PC-9 (cell line): ENCODE measurements at regions not wholly inside any gene's neighbourhood (a gene's known extent, or its start where the extent isn't known, plus 50 kb on each side); places are given as distances from the start of the nearest gene placed in this dataset.

ENCODE experiments used
- BruUV-seq: library from RNA; stranded (reverse); fragments of 400-500 nt; replicated peaks from 2 replicates; lab custom pipeline; 2021; lab: Mats Ljungman, UMichigan
- CTCF ChIA-PET: fragments of 300-600 bp; sonication (Branson Sonifier 250); formaldehyde crosslinking; loops from one replicate; lab custom pipeline; 2022; ENCODE audit warnings: antibody characterized with exemption; lab: Charles Lee
- POLR2A ChIA-PET: fragments of 300-600 bp; sonication (Branson Sonifier 250); formaldehyde crosslinking; loops from one replicate; lab custom pipeline; 2022; ENCODE audit warnings: antibody characterized with exemption; ENCODE audit not compliant: unreplicated experiment; lab: Charles Lee
- DNase-seq, 2 experiments: peaks; one replicate each; pipeline versions ENCODE4 v3.0.0 to v3.0.0-alpha.2; 2015 to 2022; ENCODE audit warnings: mixed read lengths in 1 of 2
- H2AFZ ChIP-seq: fragments of 200-600 bp; sonication (generic); 2 replicates; pipeline ENCODE4 v1.8.1; 2017; ENCODE audit warnings: antibody characterized with exemption
- H3F3A ChIP-seq: fragments of 200-600 bp; sonication (generic); 2 replicates; pipeline ENCODE4 v1.8.1; 2017; ENCODE audit warnings: antibody characterized with exemption, mild to moderate bottlenecking, low read depth; ENCODE audit not compliant: insufficient read depth
- H3K27ac ChIP-seq: fragments of 200-600 bp; sonication (generic); 2 replicates; pipeline ENCODE4 v1.6.1; 2016; ENCODE audit warnings: mixed run types
- H3K27me3 ChIP-seq: fragments of 200-600 bp; sonication (generic); 2 replicates; pipeline ENCODE4 v1.6.1; 2016; ENCODE audit warnings: low read depth, mixed run types; ENCODE audit not compliant: insufficient read depth
- H3K36me3 ChIP-seq: fragments of 200-600 bp; sonication (generic); 2 replicates; pipeline ENCODE4 v1.6.1; 2016; ENCODE audit warnings: low read depth, mixed run types
- H3K4me1 ChIP-seq: fragments of 200-600 bp; sonication (generic); replicated peaks from 2 replicates; pipeline ENCODE4 v1.6.1; 2016; ENCODE audit warnings: mixed run types; ENCODE audit not compliant: insufficient read depth
- H3K4me2 ChIP-seq: fragments of 200-600 bp; sonication (generic); 2 replicates; pipeline ENCODE4 v1.6.1; 2017; ENCODE audit warnings: mixed run types
- H3K4me3 ChIP-seq: fragments of 200-600 bp; sonication (generic); 2 replicates; pipeline ENCODE4 v1.6.1; 2016; ENCODE audit warnings: mixed run types
- H3K79me2 ChIP-seq: fragments of 200-600 bp; sonication (generic); 2 replicates; pipeline ENCODE4 v1.6.1; 2017; ENCODE audit warnings: low read depth, mixed run types
- H3K9me2 ChIP-seq: fragments of 200-600 bp; sonication (generic); 2 replicates; pipeline ENCODE4 v1.8.1; 2017; ENCODE audit warnings: mild to moderate bottlenecking; ENCODE audit not compliant: insufficient read depth
- H3K9me3 ChIP-seq: fragments of 200-600 bp; sonication (generic); 2 replicates; pipeline ENCODE4 v1.8.1; 2016; ENCODE audit warnings: low read depth; ENCODE audit not compliant: insufficient read depth
- H4K20me1 ChIP-seq: fragments of 200-600 bp; sonication (generic); 2 replicates; pipeline ENCODE4 v1.8.1; 2017; ENCODE audit not compliant: insufficient read depth
- EZH2 ChIP-seq: fragments of 200-600 bp; sonication (generic); IDR thresholded peaks from 2 replicates; pipeline ENCODE4 v1.8.0; 2017; ENCODE audit warnings: antibody characterized with exemption, low read depth
- intact Hi-C: fragments of 100-400 bp; cut with micrococcal nuclease; formaldehyde crosslinking; loops from one replicate; pipeline ENCODE4 v1.10.0; 2022; ENCODE audit not compliant: unreplicated experiment
- TF ChIP-seq, protein P1 (sequence below): fragments of 200-600 bp; sonication (generic); conservative IDR thresholded peaks from 2 replicates; pipeline ENCODE4 v1.6.1; 2017; ENCODE audit warnings: mixed run types, antibody characterized with exemption, mild to moderate bottlenecking, moderate library complexity

GRCh38 chr22:49643998-49644397, 183.7 kb downstream of the BRD1 start:
- no peak for DNase-seq
- Histone ChIP-seq H3K9me3 (no peaks in the 10 kb centered on the region), H3F3A (no peaks in the 10 kb centered on the region), H2AFZ (no peak overlapping the region), H3K79me2 (no peaks in the 10 kb centered on the region), H3K27me3 (peaks cover 47% of the 10 kb centered on the region), H3K27ac (no peak overlapping the region), H4K20me1 (peaks cover 45% of the 10 kb centered on the region), H3K4me2 (no peak overlapping the region), H3K9me2 (no peaks in the 10 kb centered on the region), H3K36me3 (no peaks in the 10 kb centered on the region), H3K4me1 (no peaks in the 10 kb centered on the region), H3K4me3 (no peak overlapping the region)
- BruUV-seq, result no TSS peak
- ChIA-PET POLR2A (no interaction called here), CTCF (no interaction called here)
- TF ChIP-seq, protein P1, sequence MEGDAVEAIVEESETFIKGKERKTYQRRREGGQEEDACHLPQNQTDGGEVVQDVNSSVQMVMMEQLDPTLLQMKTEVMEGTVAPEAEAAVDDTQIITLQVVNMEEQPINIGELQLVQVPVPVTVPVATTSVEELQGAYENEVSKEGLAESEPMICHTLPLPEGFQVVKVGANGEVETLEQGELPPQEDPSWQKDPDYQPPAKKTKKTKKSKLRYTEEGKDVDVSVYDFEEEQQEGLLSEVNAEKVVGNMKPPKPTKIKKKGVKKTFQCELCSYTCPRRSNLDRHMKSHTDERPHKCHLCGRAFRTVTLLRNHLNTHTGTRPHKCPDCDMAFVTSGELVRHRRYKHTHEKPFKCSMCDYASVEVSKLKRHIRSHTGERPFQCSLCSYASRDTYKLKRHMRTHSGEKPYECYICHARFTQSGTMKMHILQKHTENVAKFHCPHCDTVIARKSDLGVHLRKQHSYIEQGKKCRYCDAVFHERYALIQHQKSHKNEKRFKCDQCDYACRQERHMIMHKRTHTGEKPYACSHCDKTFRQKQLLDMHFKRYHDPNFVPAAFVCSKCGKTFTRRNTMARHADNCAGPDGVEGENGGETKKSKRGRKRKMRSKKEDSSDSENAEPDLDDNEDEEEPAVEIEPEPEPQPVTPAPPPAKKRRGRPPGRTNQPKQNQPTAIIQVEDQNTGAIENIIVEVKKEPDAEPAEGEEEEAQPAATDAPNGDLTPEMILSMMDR, result no peak
- no peak for TF ChIP-seq EZH2
- intact Hi-C loops, result no loop called here

- ChIA-PET CTCF (no interaction called here), POLR2A (no interaction called here)
- Histone ChIP-seq H3K9me3 (no peaks in the 10 kb centered on the region), H3K36me3 (no peaks in the 10 kb centered on the region), H4K20me1 (peaks cover 47% of the 10 kb centered on the region), H3K27ac (no peak overlapping the region), H2AFZ (no peak overlapping the region), H3K4me2 (no peak overlapping the region), H3K9me2 (no peaks in the 10 kb centered on the region), H3K4me1 (no peaks in the 10 kb centered on the region), H3F3A (no peaks in the 10 kb centered on the region), H3K4me3 (no peak overlapping the region), H3K79me2 (no peaks in the 10 kb centered on the region), H3K27me3 (peaks cover 51% of the 10 kb centered on the region)
- no TSS peak for BruUV-seq
- TF ChIP-seq, protein P1, result no peak
- no peak for TF ChIP-seq EZH2
- intact Hi-C loops, result no loop called here
- DNase-seq, result no peak
These were observed 184.2 kb downstream of the BRD1 start for GRCh38 chr22:49643466-49643865.

DNA sequence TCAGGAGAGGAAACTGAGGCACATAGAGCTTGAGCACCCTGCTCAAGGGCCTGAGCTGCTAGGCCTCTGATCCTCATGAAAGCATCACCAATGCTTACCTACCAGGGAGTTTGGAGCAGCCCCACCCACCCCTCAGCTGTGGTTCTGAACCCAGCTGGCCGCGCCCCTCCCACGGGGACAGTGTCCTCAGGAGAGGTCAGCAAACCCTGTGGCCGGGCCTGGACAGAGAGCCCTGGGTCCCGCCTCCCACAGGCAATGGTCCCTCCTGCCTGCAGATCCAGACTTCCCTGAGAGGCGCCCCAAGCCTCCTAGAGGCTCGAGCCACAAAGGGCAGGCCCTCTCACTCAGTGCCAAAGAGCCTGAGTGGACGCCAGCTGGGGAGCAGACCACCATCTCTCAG, 184.9 kb downstream of the BRD1 start:
- H3K9me2 ChIP-seq, result no peaks in the 10 kb centered on the region
- ChIA-PET CTCF (no interaction called here), POLR2A (no interaction called here)
- no peak overlapping the region for H3K4me2 ChIP-seq
- no peaks in the 10 kb centered on the region for H3K79me2 ChIP-seq
- no peaks in the 10 kb centered on the region for H3K9me3 ChIP-seq
- no peak overlapping the region for H3K27ac ChIP-seq
- H3K4me3 ChIP-seq, result no peak overlapping the region
- peaks cover 51% of the 10 kb centered on the region for H4K20me1 ChIP-seq
- BruUV-seq, result no TSS peak
- DNase-seq, result no peak
- H3F3A ChIP-seq, result no peaks in the 10 kb centered on the region
- peaks cover 51% of the 10 kb centered on the region for H3K27me3 ChIP-seq
- intact Hi-C loops, result no loop called here
- no peaks in the 10 kb centered on the region for H3K4me1 ChIP-seq
- no peak for TF ChIP-seq EZH2
- TF ChIP-seq, protein P1, result no peak
- no peaks in the 10 kb centered on the region for H3K36me3 ChIP-seq
- H2AFZ ChIP-seq, result no peak overlapping the region
